Amniotic epithelial cell (primary cell): ENCODE measurements at regions not wholly inside any gene's neighbourhood (a gene's known extent, or its start where the extent isn't known, plus 50 kb on each side); places are given as distances from the start of the nearest gene placed in this dataset.
A peak's percentile ranks its signal among the peaks of the same experiment; 100 is the strongest.

ENCODE experiments used
- DNase-seq: peaks from one replicate; pipeline ENCODE4 v3.0.0-alpha.2; 2010; ENCODE audit warnings: low read depth

DNA sequence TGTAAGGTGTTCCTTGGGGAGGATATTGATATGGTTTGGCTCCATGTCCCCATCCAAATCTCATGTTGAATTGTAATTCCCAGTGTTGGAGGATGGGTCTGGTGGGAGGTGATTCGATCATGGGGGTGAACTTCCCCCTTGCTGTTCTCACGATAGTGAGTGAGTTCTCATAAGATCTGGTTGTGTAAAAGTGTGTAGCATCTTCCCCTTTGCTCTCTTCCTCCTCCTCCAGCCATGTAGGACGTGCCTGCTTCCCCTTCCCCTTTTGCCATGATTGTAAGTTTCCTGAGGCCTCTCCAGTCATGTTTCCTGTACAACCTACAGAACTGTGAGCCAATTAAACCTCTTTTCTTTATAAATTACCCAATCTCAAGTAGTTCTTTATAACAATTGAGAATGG, 458.7 kb downstream of the LPIN1 start:
- DNase-seq = no peak

DNA sequence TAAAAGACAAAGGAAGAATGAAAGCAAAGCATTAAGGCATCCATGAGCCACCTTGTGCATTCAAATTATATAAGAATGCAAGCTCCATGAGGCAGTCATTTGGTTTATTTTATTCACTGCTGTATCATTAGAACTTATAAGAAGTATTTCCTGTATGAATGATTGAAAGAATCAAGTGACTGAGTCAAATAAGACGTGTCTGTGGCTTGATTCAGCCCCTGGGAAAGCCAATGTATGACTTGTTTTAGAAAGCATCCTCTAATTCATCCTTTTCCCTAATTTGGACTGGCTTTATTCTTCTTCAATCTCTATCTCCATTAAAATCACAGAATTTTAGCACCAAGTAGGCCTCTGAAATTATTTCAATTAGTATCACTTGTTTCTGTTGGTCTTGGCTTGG, 461.1 kb downstream of the LPIN1 start:
- no peak for DNase-seq

DNA sequence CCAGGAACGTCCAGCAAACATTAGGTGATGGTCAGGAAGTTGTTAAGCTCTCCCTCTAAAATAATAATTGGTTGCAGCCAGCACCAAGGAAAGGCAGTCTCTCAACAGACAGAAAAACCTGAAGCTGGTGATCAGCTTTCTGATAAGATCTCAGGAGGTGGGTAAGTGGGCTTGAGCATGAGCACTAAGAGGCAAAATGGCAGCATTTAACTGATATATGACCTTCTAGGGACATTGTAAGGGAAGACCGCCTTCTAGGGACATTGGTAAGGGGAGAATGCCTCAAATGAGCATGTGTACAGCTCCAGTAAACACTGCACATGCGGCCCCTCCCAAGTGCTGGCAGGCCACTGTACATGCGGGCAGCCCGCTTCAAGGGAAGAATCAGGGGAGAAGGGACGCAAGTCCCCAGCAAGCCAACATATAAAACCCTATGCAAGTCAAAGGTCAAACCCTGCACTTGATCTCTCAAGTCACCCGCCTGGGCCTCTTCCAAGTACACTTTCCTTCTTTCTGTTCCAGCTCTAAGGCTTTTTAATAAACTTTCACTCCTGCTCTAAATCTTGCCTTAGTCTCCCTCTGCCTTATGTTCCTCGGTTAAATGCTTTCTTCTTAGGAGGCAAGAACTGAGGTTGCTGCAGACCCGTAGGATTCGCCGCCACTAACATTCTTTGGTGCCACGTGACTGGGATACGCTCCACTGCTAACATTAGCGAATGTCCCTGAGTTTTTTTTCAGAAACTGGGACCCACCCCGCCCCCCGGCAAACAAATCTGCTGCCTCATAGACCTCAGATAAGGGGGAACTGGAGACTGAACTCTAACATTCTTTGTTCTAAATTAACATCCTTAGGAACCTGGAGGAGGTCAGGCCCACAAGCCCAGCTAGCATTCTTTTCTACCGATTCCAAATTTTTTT, 463.8 kb downstream of the LPIN1 start:
- no peak for DNase-seq

GRCh38 chr2:12211326-12212175, 465.1 kb downstream of the LPIN1 start:
- no peak for DNase-seq

- DNase-seq = peak; percentile 45
Measured at GRCh38 chr2:12212841-12213597, 466.6 kb downstream of the LPIN1 start.

- DNase-seq = no peak
Measured at GRCh38 chr2:12217175-12217574, 470.7 kb downstream of the LPIN1 start.

GRCh38 chr2:12219761-12220160, 473.3 kb downstream of the LPIN1 start:
- DNase-seq = no peak

DNA sequence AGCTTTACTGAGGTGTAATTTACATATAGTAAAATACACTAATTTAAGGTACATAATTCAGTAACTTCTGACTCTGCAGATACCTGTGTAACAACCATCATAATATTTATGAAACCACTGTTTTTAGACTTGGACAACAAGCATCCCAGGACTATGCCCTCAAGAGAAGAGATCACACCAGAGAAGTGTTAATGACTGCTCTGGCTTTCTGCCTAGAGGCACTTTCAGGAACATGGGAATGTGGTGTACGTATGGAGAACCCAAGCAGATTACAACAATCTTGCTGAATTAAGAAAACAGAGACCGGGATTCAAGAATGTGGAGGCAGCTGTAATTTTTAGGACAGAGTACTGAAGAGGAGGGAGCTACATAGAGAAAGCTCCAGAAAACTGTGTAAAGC, 475.2 kb downstream of the LPIN1 start:
- DNase-seq = no peak

DNA sequence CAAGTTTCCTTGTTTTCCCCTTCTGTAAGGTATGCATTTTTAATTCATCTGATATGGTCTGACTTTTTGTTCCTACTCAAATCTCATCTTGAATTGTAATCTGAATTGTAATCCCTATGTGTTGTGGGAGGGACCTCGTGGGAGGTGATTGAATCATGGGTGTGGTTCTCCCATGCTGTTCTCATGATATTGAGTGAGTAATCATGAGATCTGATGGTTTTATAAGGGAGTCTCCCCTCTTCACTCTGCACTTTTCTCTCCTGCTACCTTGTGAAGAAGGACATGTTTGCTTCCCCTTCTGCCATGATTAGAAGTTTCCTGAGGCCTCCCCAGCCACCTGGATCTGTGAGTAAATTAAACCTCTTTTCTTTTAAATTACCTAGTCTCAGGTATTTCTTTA, 476.1 kb downstream of the LPIN1 start:
- DNase-seq = no peak

GRCh38 chr2:12223732-12224131, 477.3 kb downstream of the LPIN1 start:
- DNase-seq = no peak

DNA sequence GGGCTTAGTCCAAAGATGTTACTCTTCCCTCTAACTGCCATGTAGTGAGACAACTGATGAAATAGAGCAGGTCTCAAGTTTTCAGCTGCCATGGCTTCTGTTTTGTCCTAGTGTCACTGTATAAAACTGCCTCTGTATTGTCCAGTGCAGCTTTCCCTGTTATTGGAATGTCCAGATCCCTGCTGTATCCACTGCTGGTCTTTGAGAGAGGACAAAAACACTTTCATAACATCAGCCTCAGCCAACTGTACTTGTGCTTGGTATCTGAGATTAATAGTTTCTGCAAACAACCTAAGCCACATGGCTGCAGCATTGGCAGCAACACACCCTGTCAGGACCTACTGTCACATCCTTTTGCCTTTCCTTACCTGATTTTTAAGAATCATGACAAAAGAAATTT, 480.2 kb downstream of the LPIN1 start:
- no peak for DNase-seq

- DNase-seq = peak; percentile 65
Measured at GRCh38 chr2:12227941-12228608, 481.6 kb downstream of the LPIN1 start.

DNA sequence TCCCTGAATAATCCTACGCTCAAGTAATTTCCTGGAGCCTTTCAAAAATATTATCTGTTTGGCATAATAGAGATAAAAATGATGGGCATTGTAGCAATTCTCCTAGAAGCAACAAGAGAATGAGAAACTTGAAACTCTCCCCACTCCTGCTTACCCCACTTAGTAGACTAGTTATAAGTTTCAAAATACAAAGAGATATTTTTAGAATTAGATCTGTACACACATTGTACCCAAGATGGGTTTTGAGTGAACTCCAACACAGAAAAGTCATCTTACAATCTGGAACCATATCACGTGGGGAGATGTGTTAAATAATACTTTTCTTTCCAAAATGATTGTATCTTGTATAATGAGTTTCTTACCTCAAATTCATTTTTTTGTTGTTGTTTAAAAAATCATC, 484.9 kb downstream of the LPIN1 start:
- DNase-seq = no peak

DNA sequence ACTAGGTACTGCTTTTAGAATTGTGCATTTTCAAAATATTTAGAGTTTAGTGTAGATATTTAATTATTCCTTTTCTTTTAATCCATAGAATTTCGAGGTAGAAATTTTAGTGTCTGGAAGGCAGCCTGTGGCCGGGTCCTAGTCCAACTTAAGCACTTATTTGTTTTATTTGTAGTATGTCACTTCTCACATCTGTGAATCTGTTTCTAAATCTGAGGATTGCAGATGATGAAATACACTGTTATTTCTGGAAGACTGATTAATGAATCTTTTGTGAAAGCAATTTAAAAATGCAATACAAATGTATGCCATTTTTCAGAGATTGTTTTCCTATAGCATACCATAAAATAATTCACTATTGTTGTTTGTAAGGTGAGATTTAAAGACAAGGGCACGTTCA, 483.9 kb upstream of the TRIB2 start:
- DNase-seq = no peak

- peak; percentile 89 for DNase-seq
Measured at GRCh38 chr2:12236136-12236844, 480.4 kb upstream of the TRIB2 start.

DNA sequence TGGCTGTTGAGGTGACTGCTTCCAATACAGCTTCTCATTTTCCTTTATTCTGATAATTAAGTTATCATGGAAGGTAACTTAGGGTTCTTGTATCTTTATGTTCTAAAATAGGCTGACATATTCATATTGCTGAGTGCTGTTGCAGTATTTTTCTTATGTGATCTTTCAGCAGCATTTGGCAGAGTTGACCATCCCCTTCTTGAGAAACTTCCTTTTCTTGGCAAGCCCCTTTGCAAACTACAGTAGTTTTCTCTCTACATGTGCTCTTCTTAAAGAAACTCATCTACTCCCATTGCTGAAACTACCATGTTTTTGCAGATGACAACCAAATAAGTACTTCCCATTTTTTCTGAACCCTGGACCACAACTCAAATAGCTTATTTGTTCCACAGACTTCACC, 476.5 kb upstream of the TRIB2 start:
- DNase-seq = no peak

DNA sequence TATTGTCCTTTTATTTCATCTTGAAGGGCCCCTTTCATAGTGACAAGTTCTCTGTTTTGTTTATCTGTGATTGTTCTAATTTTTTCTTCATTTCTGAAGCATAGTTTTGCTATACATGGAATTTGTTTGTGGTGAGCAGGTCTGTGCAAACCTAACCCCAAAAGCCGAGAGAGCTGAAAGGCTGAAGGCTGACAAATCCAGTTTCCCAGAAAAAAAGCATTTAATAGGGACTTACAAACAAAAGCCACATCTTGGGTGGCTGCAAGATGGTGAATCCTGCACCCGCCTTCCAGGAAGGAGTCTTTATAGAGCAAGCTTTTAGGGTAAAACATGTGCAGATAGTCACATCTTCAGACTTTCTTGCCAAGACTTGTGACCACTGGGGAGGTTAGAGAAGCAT, 473.4 kb upstream of the TRIB2 start:
- DNase-seq = peak; percentile 47

DNA sequence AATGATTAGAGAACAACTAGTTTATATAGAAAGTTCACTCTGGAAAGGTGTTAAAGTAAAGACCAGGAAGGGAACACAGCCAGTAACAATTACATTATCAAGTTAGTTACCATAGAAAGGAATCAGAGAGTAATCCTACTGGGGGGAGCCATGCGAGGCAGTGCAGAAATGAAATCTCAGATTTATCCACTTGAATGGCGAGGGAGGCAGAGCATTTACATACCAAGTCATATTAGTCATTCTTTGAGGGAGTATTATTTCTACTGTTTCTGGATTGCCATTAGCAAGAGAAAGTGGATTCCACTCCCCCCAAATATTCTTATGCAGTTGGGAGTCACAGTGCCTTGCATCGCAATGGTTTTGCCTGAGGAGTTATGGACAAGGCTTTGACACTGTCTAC, 472.7 kb upstream of the TRIB2 start:
- DNase-seq = peak; percentile 62

GRCh38 chr2:12251121-12251520, 465.6 kb upstream of the TRIB2 start:
- peak; percentile 70 for DNase-seq

DNA sequence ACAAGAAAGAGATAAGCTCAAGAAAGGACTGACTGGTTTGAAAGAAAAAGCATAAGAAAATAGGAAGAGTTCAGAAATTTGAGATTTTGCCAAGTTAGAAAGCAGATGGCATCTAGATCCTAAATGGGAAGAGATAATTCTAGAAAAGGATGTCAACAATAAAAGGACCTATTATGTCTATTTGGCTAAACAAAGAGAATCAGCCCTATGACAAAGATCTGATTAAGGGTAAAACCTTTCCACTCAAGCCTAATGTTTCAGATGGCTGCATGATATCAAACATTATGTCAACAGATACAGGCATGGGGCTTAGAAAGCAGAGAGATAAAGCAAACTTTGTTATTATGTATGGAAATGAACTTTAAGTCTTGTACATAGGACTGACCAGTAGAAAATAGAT, 465.0 kb upstream of the TRIB2 start:
- DNase-seq = no peak

- DNase-seq = no peak
Measured at GRCh38 chr2:12253167-12253778, 463.5 kb upstream of the TRIB2 start.
